CD4-positive, alpha-beta T cell (primary cell): ENCODE measurements at regions not wholly inside any gene's neighbourhood (a gene's known extent, or its start where the extent isn't known, plus 50 kb on each side); places are given as distances from the start of the nearest gene placed in this dataset.

ENCODE experiments used
- ATAC-seq: fragments of 200-7000 bp; cut with Tn5 transposase; one replicate; pipeline ENCODE4 v1.10.0; 2022; ENCODE audit warnings: mild to moderate bottlenecking; ENCODE audit not compliant: poor library complexity
- CTCF ChIA-PET: fragments of 350-600 bp; sonication (Branson Sonifier 250); formaldehyde crosslinking; loops from one replicate; lab custom pipeline; 2021; ENCODE audit warnings: antibody characterized with exemption, inconsistent platforms; lab: Charles Lee
- POLR2A ChIA-PET: fragments of 350-600 bp; sonication (Branson Sonifier 250); formaldehyde crosslinking; loops from one replicate; lab custom pipeline; 2021; ENCODE audit warnings: antibody characterized with exemption, inconsistent platforms; lab: Charles Lee
- DNase-seq, 14 experiments: peaks; one replicate each; pipeline ENCODE4 v3.0.0-alpha.2; 2013 to 2020; ENCODE audit warnings: mixed read lengths in 2 of 14
- H3K27ac ChIP-seq, 2 donors: one replicate each; pipeline versions ENCODE4 v1.5.1 to v1.7.0; 2013; ENCODE audit warnings: low read length in 2 of 2, low read depth in 1 of 2, mild to moderate bottlenecking in 1 of 2
- H3K27me3 ChIP-seq, 2 experiments: 1 replicate in 1 of 2; 2 replicates in 1 of 2; pipeline versions ENCODE4 v1.6.1 to v1.7.0; 2013; ENCODE audit warnings: low read length in 2 of 2, control low read depth in 1 of 2, mild to moderate bottlenecking in 1 of 2, moderate library complexity in 1 of 2; ENCODE audit not compliant: insufficient read depth in 2 of 2, control insufficient read depth in 1 of 2
- H3K36me3 ChIP-seq: one replicate; pipeline ENCODE4 v1.6.1; 2013; ENCODE audit warnings: low read length, control low read depth; ENCODE audit not compliant: insufficient read depth
- H3K4me1 ChIP-seq: one replicate; pipeline ENCODE4 v1.6.1; 2013; ENCODE audit warnings: low read length, control low read depth; ENCODE audit not compliant: insufficient read depth
- H3K4me3 ChIP-seq: one replicate; pipeline ENCODE4 v1.5.1; 2013; ENCODE audit warnings: mild to moderate bottlenecking, low read length, moderate library complexity
- H3K9me3 ChIP-seq, 2 experiments: 1 replicate in 1 of 2; 2 replicates in 1 of 2; pipeline versions ENCODE4 v1.6.1 to v1.7.0; 2013; ENCODE audit warnings: low read length in 2 of 2, mild to moderate bottlenecking in 2 of 2, control low read depth in 1 of 2, moderate library complexity in 1 of 2; ENCODE audit not compliant: control insufficient read depth in 1 of 2, insufficient read depth in 1 of 2
- H3K27ac Mint-ChIP-seq: one replicate; pipeline ENCODE4 v1.8.0; 2020; ENCODE audit warnings: mixed read lengths
- H3K27me3 Mint-ChIP-seq: one replicate; pipeline ENCODE4 v1.8.0; 2021; ENCODE audit warnings: mixed read lengths
- H3K36me3 Mint-ChIP-seq: one replicate; pipeline ENCODE4 v1.8.0; 2021; ENCODE audit warnings: low read depth, mixed read lengths
- H3K4me1 Mint-ChIP-seq: one replicate; pipeline ENCODE4 v1.8.0; 2021; ENCODE audit warnings: low read depth, mixed read lengths
- H3K4me3 Mint-ChIP-seq: one replicate; pipeline ENCODE4 v1.8.0; 2020; ENCODE audit warnings: mild to moderate bottlenecking, mixed read lengths
- H3K9me3 Mint-ChIP-seq: one replicate; pipeline ENCODE4 v1.8.0; 2020; ENCODE audit warnings: mixed read lengths
- intact Hi-C, 2 experiments: fragments of 100-400 bp; cut with DNase I in 1 of 2; cut with micrococcal nuclease in 1 of 2; formaldehyde crosslinking; loops; one replicate each; pipeline versions ENCODE4 v1.15.1 to v1.9.0; 2023 to 2025; cut with DNase I, micrococcal nuclease
- TF ChIP-seq, protein P1 (sequence below): fragments of 200-600 bp; IDR thresholded peaks from one replicate; pipeline ENCODE4 v1.8.0; 2022; ENCODE audit warnings: antibody characterized with exemption, mild to moderate bottlenecking

DNA sequence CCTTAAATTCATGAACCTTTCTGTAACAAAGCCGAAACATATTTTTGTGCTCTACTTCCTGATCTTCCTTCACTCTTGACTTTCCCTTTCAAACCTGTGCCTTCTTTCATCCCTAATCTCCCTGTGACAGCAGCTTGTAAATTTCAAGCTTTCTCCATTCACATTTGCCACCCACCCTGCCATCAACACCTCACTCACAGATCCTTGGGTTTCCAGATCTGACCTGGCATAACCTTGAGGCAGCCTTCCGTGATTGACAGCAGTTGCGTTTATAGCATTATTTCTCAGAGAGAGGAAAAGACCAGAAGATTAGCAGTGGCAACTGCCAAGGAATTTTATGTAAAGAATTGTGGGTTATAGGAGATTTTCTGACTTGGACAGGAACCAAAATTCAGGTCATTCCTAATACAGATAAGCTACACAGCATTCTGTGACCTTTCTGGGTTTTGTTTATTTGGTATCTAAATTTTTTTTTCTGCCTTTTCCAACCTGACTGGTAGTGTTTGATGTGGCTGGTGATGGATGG lies 260.0 kb downstream of the NR2F1-AS1 start:
- H3K27me3 Mint-ChIP-seq = peaks cover 6% of the 10 kb centered on the region
- Histone ChIP-seq H3K36me3 (no peaks in the 10 kb centered on the region), H3K4me3 (no peak overlapping the region), H3K27me3 (no peaks in the 10 kb centered on the region), H3K9me3 (no peaks in the 10 kb centered on the region), H3K27ac (no peak overlapping the region), H3K4me1 (no peaks in the 10 kb centered on the region)
- ATAC-seq = no peak
- intact Hi-C loops = no loop called here
- H3K9me3 Mint-ChIP-seq = peaks cover 3% of the 10 kb centered on the region
- no peak overlapping the region for H3K4me3 Mint-ChIP-seq
- no peak for DNase-seq
- no peaks in the 10 kb centered on the region for H3K36me3 Mint-ChIP-seq
- TF ChIP-seq, protein P1, sequence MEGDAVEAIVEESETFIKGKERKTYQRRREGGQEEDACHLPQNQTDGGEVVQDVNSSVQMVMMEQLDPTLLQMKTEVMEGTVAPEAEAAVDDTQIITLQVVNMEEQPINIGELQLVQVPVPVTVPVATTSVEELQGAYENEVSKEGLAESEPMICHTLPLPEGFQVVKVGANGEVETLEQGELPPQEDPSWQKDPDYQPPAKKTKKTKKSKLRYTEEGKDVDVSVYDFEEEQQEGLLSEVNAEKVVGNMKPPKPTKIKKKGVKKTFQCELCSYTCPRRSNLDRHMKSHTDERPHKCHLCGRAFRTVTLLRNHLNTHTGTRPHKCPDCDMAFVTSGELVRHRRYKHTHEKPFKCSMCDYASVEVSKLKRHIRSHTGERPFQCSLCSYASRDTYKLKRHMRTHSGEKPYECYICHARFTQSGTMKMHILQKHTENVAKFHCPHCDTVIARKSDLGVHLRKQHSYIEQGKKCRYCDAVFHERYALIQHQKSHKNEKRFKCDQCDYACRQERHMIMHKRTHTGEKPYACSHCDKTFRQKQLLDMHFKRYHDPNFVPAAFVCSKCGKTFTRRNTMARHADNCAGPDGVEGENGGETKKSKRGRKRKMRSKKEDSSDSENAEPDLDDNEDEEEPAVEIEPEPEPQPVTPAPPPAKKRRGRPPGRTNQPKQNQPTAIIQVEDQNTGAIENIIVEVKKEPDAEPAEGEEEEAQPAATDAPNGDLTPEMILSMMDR = no peak
- H3K27ac Mint-ChIP-seq = no peak overlapping the region
- ChIA-PET CTCF (no interaction called here), POLR2A (no interaction called here)
- no peaks in the 10 kb centered on the region for H3K4me1 Mint-ChIP-seq

DNA sequence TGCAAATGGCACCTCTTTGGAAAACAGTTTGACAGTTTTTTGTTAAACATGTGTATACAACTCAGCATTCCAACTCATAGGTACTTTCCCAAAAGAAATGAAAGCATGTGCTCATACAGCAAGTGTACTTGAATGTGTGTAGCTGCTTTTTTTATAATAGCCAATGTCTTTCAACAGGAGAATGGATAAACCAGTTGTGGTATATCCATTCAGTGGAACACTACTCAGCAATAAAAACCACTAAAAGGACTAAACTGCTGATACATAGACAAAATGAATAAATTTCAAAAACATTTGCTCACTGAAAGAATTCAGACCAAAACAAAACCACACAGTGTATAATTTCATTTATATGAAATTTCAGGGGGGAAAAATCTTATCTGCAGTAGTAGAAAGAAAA lies 267.3 kb downstream of the NR2F1-AS1 start:
- Mint-ChIP-seq H3K4me3 (no peak overlapping the region), H3K9me3 (peaks cover 3% of the 10 kb centered on the region), H3K36me3 (no peaks in the 10 kb centered on the region), H3K27me3 (peaks cover 5% of the 10 kb centered on the region), H3K4me1 (no peaks in the 10 kb centered on the region), H3K27ac (no peak overlapping the region)
- DNase-seq (no peak), ATAC-seq (no peak)
- no peaks in the 10 kb centered on the region for H3K36me3 ChIP-seq
- H3K4me3 ChIP-seq = no peak overlapping the region
- ChIA-PET POLR2A (no interaction called here), CTCF (no interaction called here)
- no peaks in the 10 kb centered on the region for H3K4me1 ChIP-seq
- H3K9me3 ChIP-seq = no peaks in the 10 kb centered on the region
- no peak overlapping the region for H3K27ac ChIP-seq
- intact Hi-C loops = no loop called here
- TF ChIP-seq, protein P1 = no peak
- no peaks in the 10 kb centered on the region for H3K27me3 ChIP-seq

DNA sequence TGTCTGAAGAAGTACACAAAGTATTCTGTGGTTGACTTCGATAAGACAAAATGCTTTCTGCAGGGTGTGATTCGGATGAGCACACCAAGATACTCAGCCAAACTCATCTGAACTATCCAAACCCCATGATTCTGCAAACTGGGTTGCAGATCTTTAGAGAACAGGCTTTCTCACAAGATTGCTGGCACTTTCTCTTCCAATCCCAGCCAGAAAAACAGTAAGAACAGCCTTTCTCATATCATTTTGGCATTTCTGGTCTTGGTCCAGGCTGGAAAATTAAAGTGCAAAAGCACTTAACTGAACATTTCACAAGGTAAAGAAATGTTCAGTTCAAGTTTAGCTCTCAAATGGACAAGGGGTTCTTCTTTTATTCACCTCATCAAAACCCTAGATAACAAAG lies 269.1 kb downstream of the NR2F1-AS1 start:
- CTCF ChIA-PET = no interaction called here
- POLR2A ChIA-PET = no interaction called here

More for the DNA sequence above, 269.1 kb downstream of the NR2F1-AS1 start:
- Mint-ChIP-seq H3K9me3 (peaks cover 3% of the 10 kb centered on the region), H3K4me3 (no peak overlapping the region), H3K27ac (no peak overlapping the region), H3K27me3 (no peaks in the 10 kb centered on the region), H3K4me1 (no peaks in the 10 kb centered on the region), H3K36me3 (no peaks in the 10 kb centered on the region)
- no peak overlapping the region for H3K4me3 ChIP-seq
- intact Hi-C loops = no loop called here
- H3K36me3 ChIP-seq = no peaks in the 10 kb centered on the region
- DNase-seq (no peak), ATAC-seq (no peak)
- no peaks in the 10 kb centered on the region for H3K4me1 ChIP-seq
- H3K27me3 ChIP-seq = no peaks in the 10 kb centered on the region
- H3K9me3 ChIP-seq = no peaks in the 10 kb centered on the region
- TF ChIP-seq, protein P1 = no peak
- no peak overlapping the region for H3K27ac ChIP-seq
